GM03348 (cell line): ENCODE measurements at regions not wholly inside any gene's neighbourhood (a gene's known extent, or its start where the extent isn't known, plus 50 kb on each side); places are given as distances from the start of the nearest gene placed in this dataset.
A peak's percentile ranks its signal among the peaks of the same experiment; 100 is the strongest.

Source experiments
- DNase-seq: peaks from one replicate; pipeline ENCODE4 v3.0.0; 2012; ENCODE audit warnings: low spot score

- peak; percentile 10 for DNase-seq
These were observed 252.4 kb upstream of the TBX3 start for GRCh38 chr12:114936148-114937079.

GRCh38 chr12:114935658-114936057, 251.7 kb upstream of the TBX3 start:
- DNase-seq = no peak

GRCh38 chr12:114933428-114934160, 249.6 kb upstream of the TBX3 start:
- DNase-seq = peak; percentile 88

GRCh38 chr12:114932806-114933205, 248.8 kb upstream of the TBX3 start:
- no peak for DNase-seq

GRCh38 chr12:114931025-114931424, 247.1 kb upstream of the TBX3 start:
- no peak for DNase-seq

- DNase-seq = no peak
These were observed 242.4 kb upstream of the TBX3 start for GRCh38 chr12:114926341-114926740.

GRCh38 chr12:114924946-114925475, 241.0 kb upstream of the TBX3 start:
- DNase-seq = no peak

GRCh38 chr12:114921781-114922180, 237.8 kb upstream of the TBX3 start:
- no peak for DNase-seq

GRCh38 chr12:114920771-114921554, 237.0 kb upstream of the TBX3 start:
- peak; percentile 55 for DNase-seq

- DNase-seq = no peak
These were observed 235.5 kb upstream of the TBX3 start for GRCh38 chr12:114919479-114919878.

- peak; percentile 58 for DNase-seq
These were observed 234.7 kb upstream of the TBX3 start for GRCh38 chr12:114918535-114919233.

- no peak for DNase-seq
These were observed 234.0 kb upstream of the TBX3 start for GRCh38 chr12:114917953-114918352.

- no peak for DNase-seq
These were observed 233.3 kb upstream of the TBX3 start for GRCh38 chr12:114917307-114917706.

- no peak for DNase-seq
These were observed 232.6 kb upstream of the TBX3 start for GRCh38 chr12:114916541-114916940.

GRCh38 chr12:114916124-114916523, 232.1 kb upstream of the TBX3 start:
- DNase-seq = peak; percentile 69

- no peak for DNase-seq
These were observed 230.2 kb upstream of the TBX3 start for GRCh38 chr12:114913871-114914801.

- no peak for DNase-seq
These were observed 228.8 kb upstream of the TBX3 start for GRCh38 chr12:114912811-114913210.

GRCh38 chr12:114911196-114911595, 227.2 kb upstream of the TBX3 start:
- DNase-seq = no peak

GRCh38 chr12:114904254-114905003, 220.5 kb upstream of the TBX3 start:
- DNase-seq = no peak
